Effector memory CD8-positive, alpha-beta T cell (primary cell): ENCODE measurements at regions not wholly inside any gene's neighbourhood (a gene's known extent, or its start where the extent isn't known, plus 50 kb on each side); places are given as distances from the start of the nearest gene placed in this dataset.
"Not testable (repeated sequence)": the region's sequence is repeated elsewhere in the genome, so short reads cannot be mapped to it uniquely, and the experiment has no call there.

Experiments used
- ATAC-seq: fragments of 150-1000 bp; cut with Tn5 transposase; replicated peaks from 2 replicates; pipeline ENCODE4 v1.10.0; 2021; ENCODE audit warnings: mild to moderate bottlenecking, moderate library complexity
- DNase-seq, 3 experiments: peaks; one replicate each; pipeline ENCODE4 v3.0.0; 2021
- H3K27ac Mint-ChIP-seq, 2 donors: one replicate each; pipeline ENCODE4 v1.8.0; 2022; ENCODE audit warnings: mild to moderate bottlenecking in 2 of 2, mixed read lengths in 2 of 2, moderate library complexity in 2 of 2
- H3K27me3 Mint-ChIP-seq, 2 donors: one replicate each; pipeline ENCODE4 v1.8.0; 2022; ENCODE audit warnings: mixed read lengths in 2 of 2
- H3K36me3 Mint-ChIP-seq: one replicate; pipeline ENCODE4 v1.8.0; 2022; ENCODE audit warnings: mild to moderate bottlenecking, moderate library complexity, mixed read lengths; ENCODE audit not compliant: insufficient read depth
- H3K4me1 Mint-ChIP-seq, 2 donors: one replicate each; pipeline ENCODE4 v1.8.0; 2022; ENCODE audit warnings: low read depth in 2 of 2, mixed read lengths in 2 of 2
- H3K4me3 Mint-ChIP-seq, 2 donors: one replicate each; pipeline ENCODE4 v1.8.0; 2022; ENCODE audit warnings: mild to moderate bottlenecking in 2 of 2, mixed read lengths in 2 of 2, moderate library complexity in 2 of 2
- H3K9me3 Mint-ChIP-seq, 2 donors: one replicate each; pipeline ENCODE4 v1.8.0; 2022; ENCODE audit warnings: mixed read lengths in 2 of 2

GRCh38 chr3:22700876-22701275 is 502.3 kb upstream of the UBE2E2 start:
- Mint-ChIP-seq H3K36me3 (peaks cover 3% of the 10 kb centered on the region), H3K9me3 (peaks cover 4 to 12% of the 10 kb centered on the region in 2 donors), H3K4me3 (no peak overlapping the region), H3K27me3 (no peaks in the 10 kb centered on the region), H3K27ac (no peak overlapping the region), H3K4me1 (no peaks in the 10 kb centered on the region)
- DNase-seq (no peak), ATAC-seq (no peak)

- no peaks in the 10 kb centered on the region for H3K27me3 Mint-ChIP-seq
- peaks cover 2 to 16% of the 10 kb centered on the region in 2 donors for H3K9me3 Mint-ChIP-seq
- H3K27ac Mint-ChIP-seq = no peak overlapping the region
- no peak overlapping the region for H3K4me3 Mint-ChIP-seq
- no peak for ATAC-seq
- H3K4me1 Mint-ChIP-seq = no peaks in the 10 kb centered on the region
- no peak for DNase-seq
- no peaks in the 10 kb centered on the region for H3K36me3 Mint-ChIP-seq
Observed at GRCh38 chr3:22704166-22704565, 499.0 kb upstream of the UBE2E2 start.

- no peak for DNase-seq
- no peak overlapping the region for H3K27ac Mint-ChIP-seq
- H3K9me3 Mint-ChIP-seq = peaks cover 5 to 17% of the 10 kb centered on the region in 2 donors
- no peaks in the 10 kb centered on the region for H3K27me3 Mint-ChIP-seq
- no peaks in the 10 kb centered on the region for H3K4me1 Mint-ChIP-seq
- no peaks in the 10 kb centered on the region for H3K36me3 Mint-ChIP-seq
- no peak overlapping the region for H3K4me3 Mint-ChIP-seq
- no peak for ATAC-seq
Observed at GRCh38 chr3:22704571-22705354, 498.4 kb upstream of the UBE2E2 start.

GRCh38 chr3:22706922-22707321 is 496.2 kb upstream of the UBE2E2 start:
- not testable (repeated sequence) for H3K27me3 Mint-ChIP-seq, DNase-seq, ATAC-seq, H3K36me3 Mint-ChIP-seq, H3K4me3 Mint-ChIP-seq, H3K27ac Mint-ChIP-seq, H3K4me1 Mint-ChIP-seq
- peaks cover 9 to 17% of the 10 kb centered on the region in 2 donors for H3K9me3 Mint-ChIP-seq

GRCh38 chr3:22713936-22714335 is 489.2 kb upstream of the UBE2E2 start:
- Mint-ChIP-seq H3K4me3 (no peak overlapping the region), H3K9me3 (peaks cover 9% of the 10 kb centered on the region in 2 donors), H3K27me3 (no peaks in the 10 kb centered on the region), H3K4me1 (no peaks in the 10 kb centered on the region), H3K27ac (no peak overlapping the region), H3K36me3 (no peaks in the 10 kb centered on the region)
- DNase-seq (no peak), ATAC-seq (no peak)

- no peak for ATAC-seq
- DNase-seq = no peak
- no peak overlapping the region for H3K4me3 Mint-ChIP-seq
- no peaks in the 10 kb centered on the region for H3K27me3 Mint-ChIP-seq
- H3K4me1 Mint-ChIP-seq = no peaks in the 10 kb centered on the region
- no peaks in the 10 kb centered on the region for H3K36me3 Mint-ChIP-seq
- peaks cover 5 to 8% of the 10 kb centered on the region in 2 donors for H3K9me3 Mint-ChIP-seq
- H3K27ac Mint-ChIP-seq = no peak overlapping the region
Observed at GRCh38 chr3:22714749-22715148, 488.4 kb upstream of the UBE2E2 start.

GRCh38 chr3:22720596-22720995 is 482.5 kb upstream of the UBE2E2 start:
- H3K4me1 Mint-ChIP-seq = no peaks in the 10 kb centered on the region
- H3K4me3 Mint-ChIP-seq = no peak overlapping the region
- no peaks in the 10 kb centered on the region for H3K27me3 Mint-ChIP-seq
- peaks cover 0 to 8% of the 10 kb centered on the region in 2 donors for H3K9me3 Mint-ChIP-seq
- ATAC-seq (no peak), DNase-seq (no peak)
- no peaks in the 10 kb centered on the region for H3K36me3 Mint-ChIP-seq
- H3K27ac Mint-ChIP-seq = no peak overlapping the region

GRCh38 chr3:22724420-22724819 is 478.7 kb upstream of the UBE2E2 start:
- H3K9me3 Mint-ChIP-seq = no peaks in the 10 kb centered on the region
- H3K4me1 Mint-ChIP-seq = no peaks in the 10 kb centered on the region
- no peaks in the 10 kb centered on the region for H3K27me3 Mint-ChIP-seq
- no peak overlapping the region for H3K4me3 Mint-ChIP-seq
- no peaks in the 10 kb centered on the region for H3K36me3 Mint-ChIP-seq
- H3K27ac Mint-ChIP-seq = no peak overlapping the region
- ATAC-seq (no peak), DNase-seq (no peak)

- no peak for ATAC-seq
- Mint-ChIP-seq H3K27me3 (no peaks in the 10 kb centered on the region), H3K4me1 (no peaks in the 10 kb centered on the region), H3K9me3 (peaks cover 5 to 33% of the 10 kb centered on the region in 2 donors), H3K27ac (no peak overlapping the region), H3K4me3 (no peak overlapping the region), H3K36me3 (no peaks in the 10 kb centered on the region)
- DNase-seq = no peak
Observed at GRCh38 chr3:22728406-22728805, 474.7 kb upstream of the UBE2E2 start.

- no peaks in the 10 kb centered on the region for H3K36me3 Mint-ChIP-seq
- H3K4me1 Mint-ChIP-seq = no peaks in the 10 kb centered on the region
- no peaks in the 10 kb centered on the region for H3K27me3 Mint-ChIP-seq
Observed at GRCh38 chr3:22729212-22729611, 473.9 kb upstream of the UBE2E2 start.

GRCh38 chr3:22729981-22730380 is 473.1 kb upstream of the UBE2E2 start:
- Mint-ChIP-seq H3K4me3 (no peak overlapping the region), H3K4me1 (no peaks in the 10 kb centered on the region)
- no peak for ATAC-seq

More at GRCh38 chr3:22729212-22729611, 473.9 kb upstream of the UBE2E2 start:
- no peak for ATAC-seq
- H3K27ac Mint-ChIP-seq = no peak overlapping the region
- no peak overlapping the region for H3K4me3 Mint-ChIP-seq
- peaks cover 5 to 33% of the 10 kb centered on the region in 2 donors for H3K9me3 Mint-ChIP-seq
- DNase-seq = no peak

GRCh38 chr3:22730701-22731100 is 472.4 kb upstream of the UBE2E2 start:
- H3K27me3 Mint-ChIP-seq = no peaks in the 10 kb centered on the region
- no peaks in the 10 kb centered on the region for H3K36me3 Mint-ChIP-seq
- H3K9me3 Mint-ChIP-seq = peaks cover 5 to 33% of the 10 kb centered on the region in 2 donors
- ATAC-seq (no peak), DNase-seq (no peak)
- H3K4me3 Mint-ChIP-seq = no peak overlapping the region
- no peak overlapping the region for H3K27ac Mint-ChIP-seq
- no peaks in the 10 kb centered on the region for H3K4me1 Mint-ChIP-seq

More at GRCh38 chr3:22729981-22730380, 473.1 kb upstream of the UBE2E2 start:
- no peaks in the 10 kb centered on the region for H3K36me3 Mint-ChIP-seq
- DNase-seq = no peak
- no peaks in the 10 kb centered on the region for H3K27me3 Mint-ChIP-seq
- H3K9me3 Mint-ChIP-seq = peaks cover 5 to 33% of the 10 kb centered on the region in 2 donors
- H3K27ac Mint-ChIP-seq = no peak overlapping the region

- ATAC-seq = no peak
- no peak for DNase-seq
- H3K36me3 Mint-ChIP-seq = no peaks in the 10 kb centered on the region
- H3K27me3 Mint-ChIP-seq = no peaks in the 10 kb centered on the region
- H3K9me3 Mint-ChIP-seq = peaks cover 5 to 33% of the 10 kb centered on the region in 2 donors
- no peak overlapping the region for H3K27ac Mint-ChIP-seq
- H3K4me3 Mint-ChIP-seq = no peak overlapping the region
- H3K4me1 Mint-ChIP-seq = no peaks in the 10 kb centered on the region
Observed at GRCh38 chr3:22731901-22732300, 471.2 kb upstream of the UBE2E2 start.

- no peak for DNase-seq
- no peak overlapping the region for H3K27ac Mint-ChIP-seq
- H3K4me1 Mint-ChIP-seq = no peaks in the 10 kb centered on the region
- H3K4me3 Mint-ChIP-seq = no peak overlapping the region
- H3K36me3 Mint-ChIP-seq = no peaks in the 10 kb centered on the region
- peaks cover 5 to 33% of the 10 kb centered on the region in 2 donors for H3K9me3 Mint-ChIP-seq
- ATAC-seq = no peak
- H3K27me3 Mint-ChIP-seq = no peaks in the 10 kb centered on the region
Observed at GRCh38 chr3:22732641-22733040, 470.5 kb upstream of the UBE2E2 start.
